ENCODE measurements at regions not wholly inside any gene's neighbourhood (a gene's known extent, or its start where the extent isn't known, plus 50 kb on each side); places are given as distances from the start of the nearest gene placed in this dataset.
"Not testable (repeated sequence)": the region's sequence is repeated elsewhere in the genome, so short reads cannot be mapped to it uniquely, and the experiment has no call there.

DNA sequence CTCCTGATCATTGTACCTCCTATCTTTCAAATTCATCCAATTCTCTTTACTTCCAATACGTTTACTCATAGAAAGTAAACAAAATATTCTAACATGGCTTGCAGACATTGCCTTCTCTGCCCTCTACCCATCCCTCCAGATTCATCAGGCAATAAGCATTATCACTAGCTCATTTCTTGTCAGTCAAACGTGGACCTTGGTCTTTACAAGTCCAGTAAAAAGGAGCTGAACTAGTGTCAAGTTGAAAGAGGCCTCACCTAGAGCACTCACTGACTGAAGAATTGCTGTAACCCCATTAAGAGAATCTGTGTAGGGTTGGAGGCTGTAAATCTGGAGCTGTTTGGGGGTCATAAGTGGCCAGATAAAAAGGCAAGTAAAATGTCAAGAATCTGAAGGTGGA is 435.0 kb upstream of the CCDC179 start:
- no peak for DNase-seq (ENCODE audit: insufficient read length, low spot score)
- no peak for TF ChIP-seq SPI1 (IDR thresholded peaks at IDR 0.05; ENCODE audit: low read depth, low read length)
- TF ChIP-seq PAX5 (IDR thresholded peaks at IDR 0.05; ENCODE audit: insufficient read depth, low read length, severe bottlenecking): no peak
- no peak for FAIRE-seq

DNA sequence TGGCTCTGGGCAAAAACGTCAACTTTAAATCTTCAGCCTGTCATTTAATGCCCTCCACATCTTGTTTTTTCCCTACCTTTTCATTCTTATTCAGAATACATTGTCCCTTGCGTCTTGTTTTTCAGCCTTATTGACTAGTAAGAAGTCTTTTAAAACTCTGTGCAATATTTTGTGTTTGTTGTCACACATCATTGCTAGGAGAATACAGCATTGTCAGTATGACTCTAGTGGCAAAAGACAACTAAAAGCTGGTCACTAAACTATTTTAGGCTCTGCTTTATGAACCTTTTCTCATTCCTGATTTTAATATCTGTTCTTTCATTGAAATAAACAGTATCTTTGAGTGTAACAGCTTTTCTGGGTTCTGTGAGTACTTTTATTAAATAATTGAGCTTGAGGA is 447.8 kb upstream of the CCDC179 start:
- DNase-seq (ENCODE audit: insufficient read length, low spot score) (no peak), FAIRE-seq (no peak)

DNA sequence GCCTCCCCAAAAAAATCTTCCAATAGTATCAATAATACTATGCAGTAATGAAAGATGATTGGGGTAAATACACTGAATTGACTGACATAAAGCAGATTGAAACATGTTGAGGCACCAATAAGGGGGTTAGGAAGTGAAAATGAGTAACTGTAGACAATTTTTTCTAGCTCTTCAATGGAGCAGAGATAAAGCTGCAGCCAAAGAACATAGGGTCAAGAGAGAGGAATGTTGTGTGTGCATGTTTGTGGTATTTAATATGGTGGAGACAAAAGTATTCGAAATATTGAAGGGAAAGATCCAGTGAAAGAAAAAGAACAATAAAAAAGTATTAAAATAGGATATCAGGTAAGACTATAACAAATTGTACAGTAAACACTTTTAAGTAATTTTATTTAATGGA is 450.0 kb upstream of the CCDC179 start:
- DNase-seq (ENCODE audit: insufficient read length, low spot score) (no peak), FAIRE-seq (no peak)
- TF ChIP-seq POU2F2 (IDR thresholded peaks at IDR 0.05; ENCODE audit: low read depth, low read length) (no peak), PAX5 (IDR thresholded peaks at IDR 0.05; ENCODE audit: insufficient read depth, low read length, severe bottlenecking) (no peak), POLR2A (IDR thresholded peaks at IDR 0.05; ENCODE audit: low read depth, low read length) (no peak), TAF1 (IDR thresholded peaks at IDR 0.05; ENCODE audit: low read depth, low read length) (no peak)

More for the DNA sequence above, 447.8 kb upstream of the CCDC179 start:
- TF ChIP-seq POLR2A (IDR thresholded peaks at IDR 0.05; ENCODE audit: low read depth, low read length) (no peak), TAF1 (IDR thresholded peaks at IDR 0.05; ENCODE audit: low read depth, low read length) (no peak), POLR2AphosphoS5 (IDR thresholded peaks at IDR 0.05; ENCODE audit: low read depth, low read length) (no peak), POU2F2 (IDR thresholded peaks at IDR 0.05; ENCODE audit: low read depth, low read length) (no peak), SPI1 (IDR thresholded peaks at IDR 0.05; ENCODE audit: low read depth, low read length) (no peak), PAX5 (IDR thresholded peaks at IDR 0.05; ENCODE audit: insufficient read depth, low read length, severe bottlenecking) (no peak)

DNA sequence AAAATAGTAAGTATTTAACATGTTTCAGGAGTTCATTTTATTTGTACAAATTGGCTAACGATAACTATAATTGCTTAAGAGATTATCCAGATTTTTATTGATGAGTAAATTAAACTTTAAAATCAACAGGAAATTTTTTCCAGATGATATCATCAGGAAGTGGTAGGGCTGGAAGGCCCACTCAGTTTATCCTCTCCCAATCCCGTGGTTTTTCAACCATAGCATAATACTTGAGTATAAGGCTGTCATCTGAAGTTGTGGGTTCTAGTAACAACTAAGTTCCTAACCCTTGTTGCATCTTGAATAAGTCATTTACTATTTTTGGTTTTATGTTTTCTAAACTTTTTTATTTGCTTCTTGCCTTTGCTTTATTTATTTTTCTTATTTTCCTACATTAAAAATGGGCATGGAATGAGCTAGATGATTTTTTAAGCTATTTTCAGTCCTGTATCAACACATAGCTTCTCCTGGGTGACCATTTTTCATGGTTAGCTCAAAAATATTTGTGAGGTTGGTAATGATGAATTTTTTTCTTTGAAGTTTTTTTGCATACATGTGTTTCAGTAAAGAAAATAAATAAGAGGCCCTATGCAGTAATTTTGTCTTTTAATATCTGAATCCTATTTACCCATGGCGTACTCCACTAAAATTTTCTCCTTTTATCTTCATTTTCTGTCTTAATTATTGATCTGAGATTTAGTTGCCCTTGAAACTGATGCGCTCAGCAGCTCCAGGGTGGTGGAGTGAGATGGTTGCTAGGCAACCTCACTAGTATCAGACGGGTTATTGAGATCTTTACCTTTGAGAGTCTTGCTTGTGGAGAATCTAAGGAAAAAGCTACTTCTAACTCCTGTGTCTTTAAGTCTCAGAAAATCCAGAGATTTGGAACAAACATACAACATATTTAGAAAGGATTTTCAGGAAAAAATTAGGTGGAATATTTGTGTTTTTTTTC is 452.0 kb upstream of the CCDC179 start:
- FAIRE-seq: no peak
- TF ChIP-seq POU2F2 (IDR thresholded peaks at IDR 0.05; ENCODE audit: low read depth, low read length): no peak
- TF ChIP-seq POLR2A (IDR thresholded peaks at IDR 0.05; ENCODE audit: low read depth, low read length): no peak
- TF ChIP-seq TAF1 (IDR thresholded peaks at IDR 0.05; ENCODE audit: low read depth, low read length): no peak
- TF ChIP-seq POLR2AphosphoS5 (IDR thresholded peaks at IDR 0.05; ENCODE audit: low read depth, low read length): no peak
- no peak for TF ChIP-seq SPI1 (IDR thresholded peaks at IDR 0.05; ENCODE audit: low read depth, low read length)
- no peak for TF ChIP-seq PAX5 (IDR thresholded peaks at IDR 0.05; ENCODE audit: insufficient read depth, low read length, severe bottlenecking)
- DNase-seq (ENCODE audit: insufficient read length, low spot score): no peak

DNA sequence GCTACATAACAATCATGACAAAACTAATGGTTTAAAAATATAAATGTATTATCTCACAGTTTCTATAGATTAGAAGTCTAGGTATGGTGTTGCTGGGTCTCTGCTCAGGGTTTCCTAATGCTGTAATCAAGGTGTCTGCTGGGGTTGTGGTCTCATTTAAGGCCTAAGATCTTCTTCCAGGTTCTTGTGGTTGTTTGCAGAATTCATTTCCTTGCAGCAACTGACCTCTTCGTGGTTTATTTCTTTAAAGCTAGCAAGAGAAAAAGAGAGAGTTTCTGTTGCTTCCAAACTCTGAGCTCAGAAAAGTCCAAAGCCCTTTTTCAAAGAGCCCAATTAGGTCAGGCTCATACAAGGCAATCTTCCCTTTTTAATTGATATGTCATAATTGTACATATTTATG is 452.7 kb upstream of the CCDC179 start:
- DNase-seq (ENCODE audit: insufficient read length, low spot score) (no peak), FAIRE-seq (no peak)
- TF ChIP-seq SPI1 (IDR thresholded peaks at IDR 0.05; ENCODE audit: low read depth, low read length) (no peak), TAF1 (IDR thresholded peaks at IDR 0.05; ENCODE audit: low read depth, low read length) (no peak)

DNA sequence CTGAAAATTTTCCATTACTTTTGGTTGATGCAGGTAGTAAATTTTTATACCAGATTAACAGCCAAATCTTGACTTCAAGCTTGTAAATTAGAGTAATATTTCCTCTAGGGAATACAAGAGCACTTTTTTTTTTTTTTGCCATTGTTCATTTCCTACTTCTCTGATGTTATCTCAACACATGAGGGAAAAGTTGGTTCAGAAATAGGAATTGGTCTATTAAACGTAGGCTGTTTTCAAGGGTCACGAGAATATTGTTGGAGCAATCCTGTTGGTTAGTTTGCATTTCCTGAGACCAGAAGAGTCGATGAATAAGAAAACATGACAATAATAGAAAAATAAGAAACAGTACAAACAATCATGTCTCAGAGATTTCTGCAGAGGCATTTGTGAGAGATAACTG is 453.9 kb upstream of the CCDC179 start:
- DNase-seq (ENCODE audit: insufficient read length, low spot score) (no peak), FAIRE-seq (no peak)
- no peak for TF ChIP-seq TAF1 (IDR thresholded peaks at IDR 0.05; ENCODE audit: low read depth, low read length)
- no peak for TF ChIP-seq POLR2A (IDR thresholded peaks at IDR 0.05; ENCODE audit: low read depth, low read length)
- no peak for TF ChIP-seq POLR2AphosphoS5 (IDR thresholded peaks at IDR 0.05; ENCODE audit: low read depth, low read length)

DNA sequence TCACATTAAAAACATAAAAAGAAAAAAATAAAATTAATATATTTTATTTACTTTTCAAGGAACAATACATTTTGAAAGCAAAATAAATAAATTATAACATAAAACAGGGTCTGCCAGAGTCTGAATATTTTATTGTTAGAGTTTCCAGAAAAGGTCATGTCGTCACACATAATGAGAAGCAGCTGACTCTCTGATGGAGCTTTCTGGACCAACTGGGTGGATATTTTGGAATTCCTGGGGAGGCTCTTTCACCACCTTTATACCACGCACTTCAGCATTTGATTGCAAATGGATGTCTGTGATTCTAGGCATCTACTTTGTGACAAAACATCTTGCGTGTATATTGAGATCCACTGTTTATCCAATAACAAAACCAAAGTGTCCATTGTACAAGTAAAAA is 455.0 kb upstream of the CCDC179 start:
- DNase-seq (ENCODE audit: insufficient read length, low spot score): no peak
- TF ChIP-seq POU2F2 (IDR thresholded peaks at IDR 0.05; ENCODE audit: low read depth, low read length) (no peak), POLR2A (IDR thresholded peaks at IDR 0.05; ENCODE audit: low read depth, low read length) (no peak), SPI1 (IDR thresholded peaks at IDR 0.05; ENCODE audit: low read depth, low read length) (no peak), PAX5 (IDR thresholded peaks at IDR 0.05; ENCODE audit: insufficient read depth, low read length, severe bottlenecking) (no peak), POLR2AphosphoS5 (IDR thresholded peaks at IDR 0.05; ENCODE audit: low read depth, low read length) (no peak), TAF1 (IDR thresholded peaks at IDR 0.05; ENCODE audit: low read depth, low read length) (no peak)
- no peak for FAIRE-seq

DNA sequence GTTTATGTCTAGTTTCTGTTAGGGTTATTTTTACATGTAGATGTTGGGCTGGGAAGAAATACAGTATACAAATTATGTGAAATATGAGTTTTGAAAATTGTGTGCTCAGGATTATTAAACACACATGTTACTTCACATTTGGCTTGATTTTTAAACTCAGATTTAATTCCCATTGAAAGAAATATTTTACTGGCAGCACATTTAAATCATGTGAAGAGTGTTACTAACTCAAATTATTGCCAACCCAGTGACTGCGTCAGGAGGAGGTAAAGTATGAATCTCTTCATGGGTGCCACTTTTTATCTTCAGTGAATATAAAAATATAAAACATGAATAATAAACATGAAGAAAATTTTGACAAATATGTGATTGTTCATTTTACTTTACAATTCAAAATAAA is 457.5 kb upstream of the CCDC179 start:
- TF ChIP-seq PAX5 (IDR thresholded peaks at IDR 0.05; ENCODE audit: insufficient read depth, low read length, severe bottlenecking) (no peak), POLR2A (IDR thresholded peaks at IDR 0.05; ENCODE audit: low read depth, low read length) (no peak), SPI1 (IDR thresholded peaks at IDR 0.05; ENCODE audit: low read depth, low read length) (no peak), TAF1 (IDR thresholded peaks at IDR 0.05; ENCODE audit: low read depth, low read length) (no peak), POLR2AphosphoS5 (IDR thresholded peaks at IDR 0.05; ENCODE audit: low read depth, low read length) (no peak), POU2F2 (IDR thresholded peaks at IDR 0.05; ENCODE audit: low read depth, low read length) (no peak)
- FAIRE-seq (no peak), DNase-seq (ENCODE audit: insufficient read length, low spot score) (no peak)

DNA sequence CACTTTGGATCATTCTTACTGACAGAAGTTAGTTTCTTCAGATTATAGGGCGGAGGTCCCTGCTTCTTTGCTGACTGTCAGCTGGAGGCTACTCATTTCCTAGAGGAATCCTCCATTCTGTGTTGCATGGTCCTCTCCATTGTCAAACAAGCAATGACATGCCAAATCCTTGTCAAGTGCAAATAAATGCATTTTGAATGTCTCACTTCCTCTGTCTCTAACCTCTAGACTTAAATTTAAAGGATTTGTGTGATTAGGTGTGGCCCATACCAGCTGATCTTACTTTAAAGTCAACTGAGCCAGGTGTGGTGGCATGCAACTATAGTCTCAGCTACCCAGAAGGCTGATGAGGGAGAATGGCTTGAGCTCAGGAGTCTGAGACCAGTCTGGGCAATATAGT is 458.4 kb upstream of the CCDC179 start:
- DNase-seq (ENCODE audit: insufficient read length, low spot score) (no peak), FAIRE-seq (no peak)
- TF ChIP-seq PAX5 (IDR thresholded peaks at IDR 0.05; ENCODE audit: insufficient read depth, low read length, severe bottlenecking) (no peak), POLR2A (IDR thresholded peaks at IDR 0.05; ENCODE audit: low read depth, low read length) (no peak), SPI1 (IDR thresholded peaks at IDR 0.05; ENCODE audit: low read depth, low read length) (no peak), POLR2AphosphoS5 (IDR thresholded peaks at IDR 0.05; ENCODE audit: low read depth, low read length) (no peak), POU2F2 (IDR thresholded peaks at IDR 0.05; ENCODE audit: low read depth, low read length) (no peak), TAF1 (IDR thresholded peaks at IDR 0.05; ENCODE audit: low read depth, low read length) (no peak)

DNA sequence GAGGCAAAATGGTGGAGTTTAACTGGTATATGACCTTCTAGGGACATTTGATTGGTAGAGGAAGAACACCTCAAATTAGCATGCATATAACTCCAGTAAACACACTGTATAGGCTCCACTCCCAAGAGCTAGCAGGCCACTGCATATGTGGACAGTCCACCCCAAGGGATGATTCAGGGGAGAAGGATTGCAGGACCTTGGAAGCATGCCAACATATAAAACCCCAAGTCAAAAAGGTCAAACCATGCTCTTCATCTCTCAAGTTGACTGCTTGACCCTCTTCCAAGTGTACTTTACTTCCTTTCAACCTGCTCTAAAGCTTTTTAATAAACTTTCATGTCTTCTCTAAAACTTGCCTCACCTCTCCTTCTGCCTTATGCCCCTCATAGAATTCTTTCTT is 459.9 kb upstream of the CCDC179 start:
- FAIRE-seq (no peak), DNase-seq (ENCODE audit: insufficient read length, low spot score) (no peak)
- TF ChIP-seq PAX5 (IDR thresholded peaks at IDR 0.05; ENCODE audit: insufficient read depth, low read length, severe bottlenecking) (no peak), POU2F2 (IDR thresholded peaks at IDR 0.05; ENCODE audit: low read depth, low read length) (no peak), TAF1 (IDR thresholded peaks at IDR 0.05; ENCODE audit: low read depth, low read length) (no peak), SPI1 (IDR thresholded peaks at IDR 0.05; ENCODE audit: low read depth, low read length) (no peak), POLR2A (IDR thresholded peaks at IDR 0.05; ENCODE audit: low read depth, low read length) (no peak), POLR2AphosphoS5 (IDR thresholded peaks at IDR 0.05; ENCODE audit: low read depth, low read length) (no peak)

DNA sequence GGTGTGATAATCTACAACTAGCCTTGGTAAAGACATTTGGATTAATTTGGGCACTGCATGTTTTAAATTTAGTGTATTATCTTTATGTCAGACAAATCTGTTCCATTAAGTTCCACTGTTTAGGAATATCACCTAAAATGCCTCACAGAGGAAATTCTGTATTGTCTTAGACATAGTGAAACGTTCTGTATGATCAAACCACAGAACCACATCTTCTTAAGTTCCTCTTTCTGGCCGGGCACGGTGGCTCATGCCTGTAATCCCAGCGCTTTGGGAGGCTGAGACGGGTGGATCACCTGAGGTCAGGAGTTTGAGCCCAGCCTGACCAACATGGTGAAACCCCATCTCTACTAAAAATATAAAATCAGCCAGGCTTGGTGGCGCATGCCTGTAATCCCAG is 475.3 kb upstream of the CCDC179 start:
- not testable (repeated sequence) for DNase-seq (ENCODE audit: insufficient read length, low spot score); FAIRE-seq
